Tibial nerve (tissue), 4 donors: ENCODE measurements at regions not wholly inside any gene's neighbourhood (a gene's known extent, or its start where the extent isn't known, plus 50 kb on each side); places are given as distances from the start of the nearest gene placed in this dataset.

Experiments used
- DNase-seq, 2 donors: peaks; one replicate each; pipeline ENCODE4 v3.0.0-alpha.2; 2019; ENCODE audit warnings: low spot score in 2 of 2
- H3K27ac ChIP-seq, 4 donors: fragments of 200-600 bp; sonication (generic) in 3 of 4; one replicate each; pipeline ENCODE4 v1.5.1; 2017 to 2019; ENCODE audit warnings: mild to moderate bottlenecking in 1 of 4
- H3K27me3 ChIP-seq, 2 donors: fragments of 200-600 bp; sonication (generic) in 1 of 2; one replicate each; pipeline versions ENCODE4 v1.5.1 to v1.6.0; 2017 to 2019
- H3K36me3 ChIP-seq, 3 donors: fragments of 200-600 bp; sonication (generic); one replicate each; pipeline ENCODE4 v1.5.1; 2018 to 2019
- H3K4me1 ChIP-seq, 4 donors: fragments of 200-600 bp; sonication (generic) in 3 of 4; one replicate each; pipeline ENCODE4 v1.5.1; 2017 to 2019
- H3K4me3 ChIP-seq, 4 donors: fragments of 200-600 bp; sonication (generic) in 3 of 4; one replicate each; pipeline ENCODE4 v1.5.1; 2017 to 2019; ENCODE audit warnings: mild to moderate bottlenecking in 1 of 4, moderate library complexity in 1 of 4
- H3K9me3 ChIP-seq, 4 donors: fragments of 200-600 bp; sonication (generic) in 3 of 4; one replicate each; pipeline ENCODE4 v1.5.1; 2017 to 2019
- EP300 ChIP-seq, 2 donors: sonication (generic); formaldehyde crosslinking; IDR thresholded peaks; one replicate each; pipeline ENCODE4 v1.6.1; 2017; ENCODE audit warnings: antibody characterized with exemption in 2 of 2, mild to moderate bottlenecking in 1 of 2
- POLR2A ChIP-seq, 2 donors: fragments of 450-650 bp; IDR thresholded peaks; one replicate each; pipeline ENCODE4 v1.6.1; 2017; ENCODE audit warnings: antibody characterized with exemption in 2 of 2, mild to moderate bottlenecking in 2 of 2, moderate library complexity in 2 of 2
- WGBS, 2 donors: methylation state at CpG; one replicate each; pipeline ENCODE4 v1.1.5; 2018; 5-methylcytosine and 5-hydroxymethylcytosine counted together
- TF ChIP-seq, protein P1 (sequence below), 5 experiments: fragments of 200-600 bp in 3 of 5; fragments of 450-650 bp in 2 of 5; sonication (generic) in 3 of 5; IDR thresholded peaks; one replicate each; pipeline ENCODE4 v1.5.1; 2016 to 2019; ENCODE audit warnings: antibody characterized with exemption in 5 of 5, mild to moderate bottlenecking in 3 of 5, moderate library complexity in 2 of 5

DNA sequence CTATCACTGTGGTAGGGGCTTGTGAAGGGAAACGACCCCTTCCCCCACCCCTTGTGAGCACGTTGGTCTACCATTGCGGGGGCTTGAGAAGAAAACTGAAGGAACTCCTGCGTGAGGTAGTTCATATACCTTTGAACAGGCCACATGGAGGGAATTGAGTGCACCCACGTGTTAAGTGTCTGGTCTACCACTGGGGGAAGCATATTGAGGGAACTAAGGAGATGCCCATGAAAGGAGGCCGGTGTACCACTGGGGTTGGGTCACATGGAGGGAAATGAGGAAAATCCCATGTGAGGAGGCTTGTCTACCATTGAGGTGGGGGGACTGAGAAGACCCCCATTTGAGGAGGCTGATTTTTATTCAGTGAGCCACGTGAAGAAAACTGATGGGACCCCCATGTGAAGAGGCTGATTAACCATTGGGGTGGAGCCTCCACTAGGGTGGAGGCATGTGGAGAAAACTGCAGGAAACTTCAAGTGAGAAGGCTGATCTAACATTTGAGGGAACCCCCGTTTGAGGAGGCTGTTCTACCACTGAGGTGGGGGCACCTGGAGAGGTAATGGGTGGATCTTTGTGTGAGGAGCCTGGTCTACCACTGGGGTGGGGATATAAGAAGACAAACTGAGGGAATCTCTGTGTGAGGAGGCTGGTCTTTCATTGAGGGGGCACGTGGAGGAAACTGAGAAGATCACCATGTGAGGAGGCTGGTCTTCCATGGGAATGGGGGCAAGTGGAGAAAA lies 163.2 kb downstream of the FBLN2 start:
- Histone ChIP-seq H3K4me1 (no peaks in the 10 kb centered on the region), H3K27ac (no peak overlapping the region), H3K27me3 (no peaks in the 10 kb centered on the region), H3K36me3 (no peaks in the 10 kb centered on the region), H3K4me3 (no peak overlapping the region), H3K9me3 (peaks cover 0 to 59% (median 0%) of the 10 kb centered on the region in 4 donors)
- peak in 1 of 2 donors; percentile 0 for DNase-seq
- 68 to 70% methylated on average over 9 of the region's 9 CpGs for WGBS, 2 donors
- TF ChIP-seq, protein P1, sequence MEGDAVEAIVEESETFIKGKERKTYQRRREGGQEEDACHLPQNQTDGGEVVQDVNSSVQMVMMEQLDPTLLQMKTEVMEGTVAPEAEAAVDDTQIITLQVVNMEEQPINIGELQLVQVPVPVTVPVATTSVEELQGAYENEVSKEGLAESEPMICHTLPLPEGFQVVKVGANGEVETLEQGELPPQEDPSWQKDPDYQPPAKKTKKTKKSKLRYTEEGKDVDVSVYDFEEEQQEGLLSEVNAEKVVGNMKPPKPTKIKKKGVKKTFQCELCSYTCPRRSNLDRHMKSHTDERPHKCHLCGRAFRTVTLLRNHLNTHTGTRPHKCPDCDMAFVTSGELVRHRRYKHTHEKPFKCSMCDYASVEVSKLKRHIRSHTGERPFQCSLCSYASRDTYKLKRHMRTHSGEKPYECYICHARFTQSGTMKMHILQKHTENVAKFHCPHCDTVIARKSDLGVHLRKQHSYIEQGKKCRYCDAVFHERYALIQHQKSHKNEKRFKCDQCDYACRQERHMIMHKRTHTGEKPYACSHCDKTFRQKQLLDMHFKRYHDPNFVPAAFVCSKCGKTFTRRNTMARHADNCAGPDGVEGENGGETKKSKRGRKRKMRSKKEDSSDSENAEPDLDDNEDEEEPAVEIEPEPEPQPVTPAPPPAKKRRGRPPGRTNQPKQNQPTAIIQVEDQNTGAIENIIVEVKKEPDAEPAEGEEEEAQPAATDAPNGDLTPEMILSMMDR (IDR thresholded peaks at IDR 0.05): no peak
- no peak for TF ChIP-seq EP300 (IDR thresholded peaks at IDR 0.05)
- TF ChIP-seq POLR2A (IDR thresholded peaks at IDR 0.05): no peak

DNA sequence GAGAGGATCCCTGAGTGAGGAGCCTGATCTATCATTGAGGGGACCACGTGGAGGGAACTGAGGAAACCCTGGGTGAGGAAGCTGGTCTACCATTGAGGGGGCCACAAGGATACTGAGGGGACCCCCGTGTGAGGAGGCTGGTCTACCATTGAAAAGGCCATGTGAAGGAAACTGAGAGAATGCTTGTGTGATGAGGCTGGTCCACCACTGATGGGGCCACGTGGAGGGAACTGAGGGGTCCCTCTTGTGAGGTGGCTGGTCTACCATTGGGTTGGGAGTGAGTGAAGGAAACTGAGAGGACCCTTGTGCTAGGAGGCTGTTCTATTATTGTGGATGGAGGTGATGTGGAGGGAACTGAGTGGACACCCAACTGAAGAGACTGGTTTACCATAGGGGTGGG lies 161.3 kb downstream of the FBLN2 start:
- 61 to 62% methylated on average over 3 of the region's 3 CpGs for WGBS, 2 donors
- Histone ChIP-seq H3K4me3 (no peak overlapping the region), H3K36me3 (no peaks in the 10 kb centered on the region), H3K4me1 (no peaks in the 10 kb centered on the region), H3K27me3 (no peaks in the 10 kb centered on the region), H3K27ac (no peak overlapping the region), H3K9me3 (peaks cover 0 to 75% (median 0%) of the 10 kb centered on the region in 4 donors)
- TF ChIP-seq EP300 (IDR thresholded peaks at IDR 0.05): no peak
- TF ChIP-seq, protein P1 (IDR thresholded peaks at IDR 0.05): no peak
- no peak for DNase-seq

DNA sequence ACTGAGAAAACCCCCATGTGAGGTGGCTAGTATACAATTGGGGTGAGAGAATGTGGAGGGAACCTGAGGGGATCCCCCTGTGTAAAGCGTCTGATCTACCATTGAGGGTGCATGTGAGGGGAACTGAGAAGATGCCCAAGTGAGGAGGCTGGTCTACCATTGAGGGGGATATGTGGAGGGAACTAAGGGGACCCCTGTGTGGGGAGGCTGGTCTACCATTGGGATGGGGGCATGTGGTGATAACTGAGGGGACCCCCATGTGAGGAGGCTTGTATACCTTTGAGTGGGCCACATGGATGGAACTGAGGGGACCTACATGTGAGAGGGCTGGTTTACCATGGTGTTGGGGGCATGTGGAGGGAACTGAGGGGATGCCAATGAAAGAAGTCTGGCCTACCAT lies 160.8 kb downstream of the FBLN2 start:
- peaks cover 0 to 76% (median 0%) of the 10 kb centered on the region in 4 donors for H3K9me3 ChIP-seq
- H3K27me3 ChIP-seq: no peaks in the 10 kb centered on the region
- TF ChIP-seq EP300 (IDR thresholded peaks at IDR 0.05) (no peak), POLR2A (IDR thresholded peaks at IDR 0.05) (no peak)
- TF ChIP-seq, protein P1 (IDR thresholded peaks at IDR 0.05): no peak
- H3K36me3 ChIP-seq: no peaks in the 10 kb centered on the region
- no peak overlapping the region for H3K27ac ChIP-seq
- H3K4me3 ChIP-seq: no peak overlapping the region
- 92 to 100% methylated on average over 1 of the region's 1 CpG for WGBS, 2 donors
- DNase-seq: peak in 1 of 2 donors; percentile 3
- no peaks in the 10 kb centered on the region for H3K4me1 ChIP-seq

- no peaks in the 10 kb centered on the region for H3K27me3 ChIP-seq
- H3K9me3 ChIP-seq: peaks cover 0 to 78% (median 0%) of the 10 kb centered on the region in 4 donors
- DNase-seq: no peak
- H3K27ac ChIP-seq: no peak overlapping the region
- WGBS, 2 donors: 82 to 85% methylated on average over 6 of the region's 6 CpGs
- H3K4me1 ChIP-seq: no peaks in the 10 kb centered on the region
- TF ChIP-seq POLR2A (IDR thresholded peaks at IDR 0.05): no peak
- TF ChIP-seq EP300 (IDR thresholded peaks at IDR 0.05): no peak
- TF ChIP-seq, protein P1 (IDR thresholded peaks at IDR 0.05): no peak
- no peaks in the 10 kb centered on the region for H3K36me3 ChIP-seq
- H3K4me3 ChIP-seq: no peak overlapping the region
Measured at GRCh38 chr3:13708871-13709595, 160.1 kb downstream of the FBLN2 start.

- peaks cover 0 to 72% (median 0%) of the 10 kb centered on the region in 4 donors for H3K9me3 ChIP-seq
- no peak overlapping the region for H3K27ac ChIP-seq
- no peak for DNase-seq
- no peak overlapping the region for H3K4me3 ChIP-seq
- no peaks in the 10 kb centered on the region for H3K4me1 ChIP-seq
- no peaks in the 10 kb centered on the region for H3K27me3 ChIP-seq
- TF ChIP-seq POLR2A (IDR thresholded peaks at IDR 0.05): no peak
- TF ChIP-seq, protein P1 (IDR thresholded peaks at IDR 0.05): no peak
- TF ChIP-seq EP300 (IDR thresholded peaks at IDR 0.05): no peak
- no peaks in the 10 kb centered on the region for H3K36me3 ChIP-seq
- WGBS, 2 donors: 71 to 86% methylated on average over 7 of the region's 7 CpGs
Measured at GRCh38 chr3:13708301-13708700, 159.4 kb downstream of the FBLN2 start.
